H1 (cell line): ENCODE measurements at regions not wholly inside any gene's neighbourhood (a gene's known extent, or its start where the extent isn't known, plus 50 kb on each side); places are given as distances from the start of the nearest gene placed in this dataset.

Source experiments
- CTCF ChIA-PET: fragments of 300-600 bp; sonication (Branson Sonifier 250); formaldehyde crosslinking; loops from one replicate; lab custom pipeline; 2021; ENCODE audit not compliant: partially characterized antibody; lab: Charles Lee
- POLR2A ChIA-PET: fragments of 300-600 bp; sonication (Branson Sonifier 250); formaldehyde crosslinking; loops from one replicate; lab custom pipeline; 2021; ENCODE audit warnings: inconsistent platforms; ENCODE audit not compliant: partially characterized antibody; lab: Charles Lee
- DNase-seq, 2 experiments: peaks; one replicate each; pipeline versions ENCODE4 v3.0.0 to v3.0.0-alpha.2; 2010 to 2022; ENCODE audit warnings: low spot score in 2 of 2, low read depth in 1 of 2, mixed read lengths in 1 of 2
- FAIRE-seq: peaks from 2 replicates; lab custom pipeline; 2011; peaks lifted over from hg19 to GRCh38; lab: Jason Lieb, UNC
- H2AFZ ChIP-seq: 2 replicates; pipeline ENCODE4 v1.8.1; 2012; ENCODE audit warnings: low read length, inconsistent platforms
- H2AK5ac ChIP-seq: 2 replicates; pipeline ENCODE4 v1.6.1; 2013; ENCODE audit warnings: low read depth, low read length
- H2BK120ac ChIP-seq: replicated peaks from 2 replicates; pipeline ENCODE3; 2013; ENCODE audit warnings: low read depth, low read length, inconsistent platforms
- H2BK12ac ChIP-seq: 2 replicates; pipeline ENCODE4 v1.6.1; 2013; ENCODE audit warnings: low read depth, low read length
- H2BK15ac ChIP-seq: 2 replicates; pipeline ENCODE4 v1.6.1; 2013; ENCODE audit warnings: low read length
- H2BK20ac ChIP-seq: 2 replicates; pipeline ENCODE4 v1.6.1; 2013; ENCODE audit warnings: low read length
- H2BK5ac ChIP-seq: 2 replicates; pipeline ENCODE4 v1.6.1; 2013; ENCODE audit warnings: low read depth, low read length
- H3K14ac ChIP-seq: 2 replicates; pipeline ENCODE4 v1.6.1; 2013; ENCODE audit warnings: inconsistent platforms; ENCODE audit not compliant: insufficient read length
- H3K18ac ChIP-seq: 2 replicates; pipeline ENCODE4 v1.6.1; 2013; ENCODE audit warnings: low read length; ENCODE audit errors: extremely low read depth
- H3K23ac ChIP-seq: 2 replicates; pipeline ENCODE4 v1.6.1; 2013; ENCODE audit warnings: inconsistent platforms; ENCODE audit not compliant: insufficient read length
- H3K23me2 ChIP-seq: 2 replicates; pipeline ENCODE4 v1.6.1; 2013; ENCODE audit warnings: low read depth, low read length
- H3K27ac ChIP-seq: 2 replicates; pipeline ENCODE4 v1.6.1; 2011; ENCODE audit warnings: low read depth, low read length, inconsistent platforms
- H3K27me3 ChIP-seq, 4 experiments: replicated peaks in 1 of 4; 1 replicate in 1 of 4; 2 replicates in 3 of 4; pipeline versions ENCODE4 v1.6.1 to v1.8.1; 2011 to 2013; ENCODE audit warnings: low read length in 3 of 4, mild to moderate bottlenecking in 3 of 4, inconsistent platforms in 2 of 4, mixed read lengths in 2 of 4, moderate library complexity in 1 of 4; ENCODE audit not compliant: control insufficient read depth in 3 of 4, insufficient read depth in 3 of 4; ENCODE audit errors: extremely low read depth in 1 of 4
- H3K36me3 ChIP-seq, 4 experiments: 2 replicates each; pipeline versions ENCODE4 v1.6.1 to v1.8.1; 2011 to 2013; ENCODE audit warnings: mild to moderate bottlenecking in 4 of 4, low read length in 3 of 4, moderate library complexity in 2 of 4, control low read depth in 1 of 4, inconsistent platforms in 1 of 4; ENCODE audit not compliant: insufficient read depth in 4 of 4, control insufficient read depth in 2 of 4
- H3K4ac ChIP-seq: replicated peaks from 2 replicates; pipeline ENCODE3; 2013; ENCODE audit warnings: low read length, low read depth, mixed read lengths, inconsistent platforms; ENCODE audit not compliant: insufficient read length
- H3K4me1 ChIP-seq, 4 experiments: replicated peaks in 1 of 4; 1 replicate in 1 of 4; 2 replicates in 3 of 4; pipeline versions ENCODE4 v1.6.1 to v1.8.1; 2011 to 2013; ENCODE audit warnings: low read length in 3 of 4, inconsistent platforms in 2 of 4, mixed read lengths in 1 of 4; ENCODE audit not compliant: insufficient read depth in 4 of 4, control insufficient read depth in 3 of 4
- H3K4me2 ChIP-seq, 2 experiments: 2 replicates each; pipeline versions ENCODE4 v1.6.1 to v1.8.1; 2011 to 2013; ENCODE audit warnings: low read depth in 2 of 2, low read length in 2 of 2, control low read depth in 1 of 2, inconsistent platforms in 1 of 2, mild to moderate bottlenecking in 1 of 2; ENCODE audit not compliant: insufficient read depth in 1 of 2
- H3K4me3 ChIP-seq, 4 experiments: fragments of 200-600, 300-600 bp in 1 of 4; sonication (generic), shearing (Covaris generic), sonication (Bioruptor Twin) in 1 of 4; 2 replicates each; pipeline versions ENCODE4 v1.5.1 to v1.8.1; 2011 to 2016; ENCODE audit warnings: low read length in 4 of 4, low read depth in 3 of 4, control low read depth in 2 of 4, inconsistent platforms in 2 of 4, mild to moderate bottlenecking in 2 of 4, mixed read lengths in 1 of 4, moderate library complexity in 1 of 4; ENCODE audit not compliant: insufficient read depth in 2 of 4; ENCODE audit errors: extremely low read depth in 1 of 4
- H3K56ac ChIP-seq: replicated peaks from 2 replicates; pipeline ENCODE3; 2013; ENCODE audit warnings: low read depth, mild to moderate bottlenecking, mixed read lengths, low read length, inconsistent platforms; ENCODE audit not compliant: insufficient read length
- H3K79me1 ChIP-seq: 2 replicates; pipeline ENCODE4 v1.6.1; 2013; ENCODE audit warnings: low read depth, low read length, control low read depth
- H3K79me2 ChIP-seq, 2 experiments: 2 replicates each; pipeline versions ENCODE4 v1.6.1 to v1.8.1; 2012 to 2013; ENCODE audit warnings: low read length in 2 of 2, mild to moderate bottlenecking in 2 of 2, inconsistent platforms in 1 of 2; ENCODE audit not compliant: insufficient read depth in 2 of 2, control insufficient read depth in 1 of 2
- H3K9ac ChIP-seq, 4 experiments: replicated peaks in 1 of 4; 1 replicate in 1 of 4; 2 replicates in 3 of 4; pipeline versions ENCODE4 v1.6.1 to v1.8.1; 2011 to 2013; ENCODE audit warnings: low read depth in 3 of 4, low read length in 3 of 4, control low read depth in 2 of 4, mild to moderate bottlenecking in 2 of 4, moderate library complexity in 2 of 4, inconsistent platforms in 1 of 4; ENCODE audit errors: extremely low read depth in 1 of 4
- H3K9me3 ChIP-seq, 2 experiments: 2 replicates each; pipeline versions ENCODE4 v1.6.1 to v1.8.1; 2012 to 2013; ENCODE audit warnings: mild to moderate bottlenecking in 2 of 2, moderate library complexity in 2 of 2, control low read depth in 1 of 2, inconsistent platforms in 1 of 2, low read depth in 1 of 2, low read length in 1 of 2, mixed read lengths in 1 of 2; ENCODE audit not compliant: insufficient read depth in 2 of 2
- H4K20me1 ChIP-seq, 2 experiments: replicated peaks in 1 of 2; 2 replicates each; pipeline versions ENCODE3 to v1.8.1; 2011 to 2013; ENCODE audit warnings: inconsistent platforms in 2 of 2, low read length in 2 of 2, mild to moderate bottlenecking in 1 of 2; ENCODE audit not compliant: insufficient read depth in 2 of 2, control insufficient read depth in 1 of 2
- H4K5ac ChIP-seq: 2 replicates; pipeline ENCODE4 v1.6.1; 2013; ENCODE audit warnings: low read length, low read depth, mixed read lengths, inconsistent platforms; ENCODE audit not compliant: insufficient read length
- H4K8ac ChIP-seq: 2 replicates; pipeline ENCODE4 v1.8.0; 2013; ENCODE audit warnings: mild to moderate bottlenecking, moderate library complexity, low read length, inconsistent platforms; ENCODE audit not compliant: insufficient read depth; ENCODE audit errors: extremely low read depth
- H4K91ac ChIP-seq: replicated peaks from 2 replicates; pipeline ENCODE3; 2013; ENCODE audit warnings: low read length, mixed read lengths, inconsistent platforms; ENCODE audit not compliant: insufficient read length
- E2F6 ChIP-seq: IDR thresholded peaks from 2 replicates; pipeline ENCODE4 v1.6.1; 2012; ENCODE audit warnings: inconsistent platforms
- EZH2 ChIP-seq: fragments of 200-600 bp; sonication (generic); IDR thresholded peaks from 2 replicates; pipeline ENCODE4 v1.7.1; 2012; ENCODE audit warnings: low read depth, mild to moderate bottlenecking, moderate library complexity, low read length, inconsistent platforms; ENCODE audit not compliant: severe bottlenecking
- MAX ChIP-seq: IDR thresholded peaks from 2 replicates; pipeline ENCODE4 v1.6.1; 2012; ENCODE audit warnings: inconsistent platforms
- WGBS, 2 experiments: shearing (Covaris generic) in 1 of 2; methylation state at CpG; one replicate each; pipeline versions ENCODE4 v1.1.6 to v1.1.7; 2013 to 2015; ENCODE audit warnings: low lambda C conversion rate in 2 of 2, mixed read lengths in 2 of 2, inconsistent platforms in 1 of 2, low coverage in 1 of 2, missing lambda C conversion rate in 1 of 2; ENCODE audit not compliant: insufficient replicate concordance in 2 of 2, insufficient coverage in 1 of 2, insufficient read length in 1 of 2; ENCODE audit errors: extremely low coverage in 1 of 2, missing lambda C conversion rate in 1 of 2; 5-methylcytosine and 5-hydroxymethylcytosine counted together

GRCh38 chr6:168217216-168217879 is 102.2 kb downstream of the DACT2 start:
- Histone ChIP-seq H3K4me3 (no peak overlapping the region), H3K79me2 (no peaks in the 10 kb centered on the region), H3K4me2 (no peak overlapping the region), H3K9me3 (no peaks in the 10 kb centered on the region), H3K56ac (no peak overlapping the region), H4K5ac (no peak overlapping the region), H3K4me1 (peaks cover 0 to 18% (median 9%) of the 10 kb centered on the region in 4 experiments; a peak in 5 of 7 replicates), H3K4ac (no peak overlapping the region), H3K36me3 (no peaks in the 10 kb centered on the region), H2BK5ac (peak overlapping the region; percentile 30; the same call in 1 of the 2 replicates), H2BK12ac (peak overlapping the region; percentile 87; the same call in 1 of the 2 replicates), H3K23me2 (no peaks in the 10 kb centered on the region), H4K8ac (no peak overlapping the region), H2BK20ac (peak overlapping the region; percentile 86), H2AK5ac (peak overlapping the region; percentile 47; the same call in 1 of the 2 replicates), H4K91ac (no peak overlapping the region), H3K79me1 (no peaks in the 10 kb centered on the region), H3K27ac (no peak overlapping the region), H2BK15ac (no peak overlapping the region), H3K27me3 (no peaks in the 10 kb centered on the region; a peak in 3 of 7 replicates)
- no peak for DNase-seq
- CTCF ChIA-PET, result interaction anchor here (1.1 kb wide), 1 partner anchor 103 kb away, joined by 3 read pairs; the partner anchor contains the start of gene DACT2
- POLR2A ChIA-PET, result no interaction called here
- no peak for FAIRE-seq
- WGBS, 2 experiments, result 90% methylated on average over 20 of the region's 24 CpGs; no CpG with 5 or more reads in 1 of the 2 experiments
- TF ChIP-seq E2F6 (peak; percentile 58), MAX (peak; percentile 27; the same call in 1 of the 2 replicates), EZH2 (no peak)
- TF ChIP-seq, all 59 proteins: peak for 2
- Histone ChIP-seq H3K23ac (no peak overlapping the region), H3K14ac (no peak overlapping the region), H2BK120ac (no peak overlapping the region), H2AFZ (no peak overlapping the region), H4K20me1 (no peaks in the 10 kb centered on the region), H3K9ac (no peak overlapping the region), H3K18ac (peak overlapping the region; percentile 78; the same call in 1 of the 2 replicates)
